H9 (cell line): ENCODE measurements at regions not wholly inside any gene's neighbourhood (a gene's known extent, or its start where the extent isn't known, plus 50 kb on each side); places are given as distances from the start of the nearest gene placed in this dataset.
"Not testable (repeated sequence)": the region's sequence is repeated elsewhere in the genome, so short reads cannot be mapped to it uniquely, and the experiment has no call there.

Experiments
- DNase-seq: peaks from one replicate; pipeline ENCODE4 v3.0.0-alpha.2; 2017
- H2AFZ ChIP-seq: one replicate; pipeline ENCODE4 v1.6.1; 2013; ENCODE audit warnings: mild to moderate bottlenecking, low read length, control low read depth, moderate library complexity
- H2AK5ac ChIP-seq: 2 replicates; pipeline ENCODE4 v1.6.1; 2013; ENCODE audit warnings: low read length, control low read depth, mixed read lengths; ENCODE audit not compliant: insufficient read length
- H2BK120ac ChIP-seq: one replicate; pipeline ENCODE4 v1.6.1; 2013; ENCODE audit warnings: low read depth, mild to moderate bottlenecking, low read length, control low read depth, inconsistent platforms; ENCODE audit not compliant: poor library complexity, severe bottlenecking
- H2BK12ac ChIP-seq: 2 replicates; pipeline ENCODE4 v1.6.1; 2013; ENCODE audit warnings: low read length, control low read depth, mixed read lengths, low read depth; ENCODE audit not compliant: insufficient read length
- H2BK15ac ChIP-seq: 2 replicates; pipeline ENCODE4 v1.6.1; 2013; ENCODE audit warnings: low read depth, low read length, control low read depth
- H2BK20ac ChIP-seq: one replicate; pipeline ENCODE4 v1.6.1; 2013; ENCODE audit warnings: low read depth, mild to moderate bottlenecking, low read length, control low read depth, inconsistent platforms; ENCODE audit not compliant: poor library complexity, severe bottlenecking
- H2BK5ac ChIP-seq: 2 replicates; pipeline ENCODE4 v1.6.1; 2013; ENCODE audit warnings: low read length, control low read depth, mixed read lengths; ENCODE audit not compliant: insufficient read length
- H3K14ac ChIP-seq: 2 replicates; pipeline ENCODE4 v1.6.1; 2013; ENCODE audit warnings: low read length, control low read depth; ENCODE audit not compliant: insufficient read depth
- H3K18ac ChIP-seq: 2 replicates; pipeline ENCODE4 v1.6.1; 2013; ENCODE audit warnings: low read depth, mild to moderate bottlenecking, mixed read lengths, low read length, control low read depth; ENCODE audit not compliant: insufficient read length
- H3K23ac ChIP-seq: 2 replicates; pipeline ENCODE4 v1.6.1; 2013; ENCODE audit warnings: low read length, control low read depth, mixed read lengths, low read depth; ENCODE audit not compliant: insufficient read length
- H3K23me2 ChIP-seq: 2 replicates; pipeline ENCODE4 v1.6.1; 2013; ENCODE audit warnings: low read depth, mild to moderate bottlenecking, mixed read lengths, low read length, control low read depth; ENCODE audit not compliant: insufficient read length, poor library complexity, severe bottlenecking
- H3K27ac ChIP-seq: 2 replicates; pipeline ENCODE4 v1.5.1; 2013; ENCODE audit warnings: low read length, control low read depth, mixed read lengths, low read depth; ENCODE audit not compliant: insufficient read length
- H3K27me3 ChIP-seq: 2 replicates; pipeline ENCODE4 v1.6.1; 2013; ENCODE audit warnings: low read length, control low read depth, inconsistent platforms; ENCODE audit not compliant: insufficient read depth
- H3K4ac ChIP-seq: 2 replicates; pipeline ENCODE4 v1.6.1; 2013; ENCODE audit warnings: low read depth, mild to moderate bottlenecking, control low read depth, inconsistent platforms, low read length, moderate library complexity
- H3K4me1 ChIP-seq: 2 replicates; pipeline ENCODE4 v1.6.1; 2013; ENCODE audit warnings: low read length, control low read depth, inconsistent platforms; ENCODE audit not compliant: insufficient read depth
- H3K4me2 ChIP-seq: 2 replicates; pipeline ENCODE4 v1.6.1; 2013; ENCODE audit warnings: low read length, control low read depth, mixed read lengths; ENCODE audit not compliant: insufficient read length, insufficient read depth
- H3K56ac ChIP-seq: 2 replicates; pipeline ENCODE4 v1.6.1; 2013; ENCODE audit warnings: low read depth, mild to moderate bottlenecking, mixed read lengths, low read length, control low read depth; ENCODE audit not compliant: insufficient read length
- H3K79me1 ChIP-seq: 2 replicates; pipeline ENCODE4 v1.6.1; 2013; ENCODE audit warnings: low read depth, mild to moderate bottlenecking, moderate library complexity, low read length, control low read depth, inconsistent platforms; ENCODE audit not compliant: insufficient read depth, poor library complexity, severe bottlenecking
- H3K79me2 ChIP-seq: 2 replicates; pipeline ENCODE4 v1.6.1; 2013; ENCODE audit warnings: low read length, control low read depth, inconsistent platforms; ENCODE audit not compliant: insufficient read depth
- H3K9ac ChIP-seq: 2 replicates; pipeline ENCODE4 v1.6.1; 2013; ENCODE audit warnings: low read length, control low read depth, mixed read lengths; ENCODE audit not compliant: insufficient read length; ENCODE audit errors: extremely low read depth
- H3K9me3 ChIP-seq: one replicate; pipeline ENCODE4 v1.6.1; 2013; ENCODE audit warnings: low read depth, low read length, inconsistent platforms; ENCODE audit not compliant: control insufficient read depth
- H3T11ph ChIP-seq: one replicate; pipeline ENCODE4 v1.6.1; 2013; ENCODE audit warnings: mild to moderate bottlenecking, low read length, control low read depth, inconsistent platforms
- H4K20me1 ChIP-seq: one replicate; pipeline ENCODE4 v1.6.1; 2013; ENCODE audit not compliant: control insufficient read depth, insufficient read length, insufficient read depth
- H4K5ac ChIP-seq: 2 replicates; pipeline ENCODE4 v1.6.1; 2013; ENCODE audit warnings: low read depth, mild to moderate bottlenecking, mixed read lengths, low read length, control low read depth; ENCODE audit not compliant: insufficient read length
- H4K8ac ChIP-seq: replicated peaks from 2 replicates; pipeline ENCODE4 v1.6.1; 2013; ENCODE audit warnings: low read length, control low read depth, mixed read lengths, low read depth; ENCODE audit not compliant: insufficient read length
- H4K91ac ChIP-seq: 2 replicates; pipeline ENCODE4 v1.6.1; 2013; ENCODE audit warnings: low read depth, mild to moderate bottlenecking, moderate library complexity, mixed read lengths, low read length, control low read depth; ENCODE audit not compliant: insufficient read length
- H3K27ac Mint-ChIP-seq, 3 experiments: 2 replicates in 2 of 3; 3 replicates in 1 of 3; pipeline ENCODE4 v1.8.0; 2020 to 2021; ENCODE audit warnings: mixed read lengths in 3 of 3, mild to moderate bottlenecking in 1 of 3, moderate library complexity in 1 of 3
- H3K27me3 Mint-ChIP-seq: 2 replicates; pipeline ENCODE4 v1.8.0; 2021; ENCODE audit warnings: low read depth, mild to moderate bottlenecking, moderate library complexity, mixed read lengths
- H3K36me3 Mint-ChIP-seq, 3 experiments: 2 replicates in 2 of 3; 3 replicates in 1 of 3; pipeline ENCODE4 v1.8.0; 2020 to 2021; ENCODE audit warnings: low read depth in 3 of 3, mixed read lengths in 3 of 3; ENCODE audit not compliant: insufficient read depth in 1 of 3
- H3K4me1 Mint-ChIP-seq, 2 experiments: 2 replicates each; pipeline ENCODE4 v1.8.0; 2020; ENCODE audit warnings: mixed read lengths in 2 of 2
- H3K4me3 Mint-ChIP-seq, 2 experiments: 2 replicates in 1 of 2; 3 replicates in 1 of 2; pipeline ENCODE4 v1.8.0; 2020 to 2021; ENCODE audit warnings: mild to moderate bottlenecking in 2 of 2, mixed read lengths in 2 of 2, moderate library complexity in 1 of 2
- H3K9me3 Mint-ChIP-seq, 2 experiments: 2 replicates in 1 of 2; 3 replicates in 1 of 2; pipeline ENCODE4 v1.8.0; 2020; ENCODE audit warnings: mild to moderate bottlenecking in 2 of 2, mixed read lengths in 2 of 2, moderate library complexity in 1 of 2
- WGBS: extraction: QIAGEN DNeasy Blood & Tissue Kit; methylation state at CpG from one replicate; pipeline ENCODE4 v1.1.7; 2013; ENCODE audit warnings: missing lambda C conversion rate, low lambda C conversion rate, mixed read lengths; ENCODE audit not compliant: insufficient read length; ENCODE audit errors: extremely low coverage; 5-methylcytosine and 5-hydroxymethylcytosine counted together

- not testable (repeated sequence) for H4K20me1 ChIP-seq, H2BK12ac ChIP-seq, H3K27ac Mint-ChIP-seq, H3K9ac ChIP-seq, H3K79me1 ChIP-seq, H3K23ac ChIP-seq, H3K4ac ChIP-seq, H2BK120ac ChIP-seq, H3K4me3 Mint-ChIP-seq, H4K91ac ChIP-seq, H3K23me2 ChIP-seq, H3K4me2 ChIP-seq, H3K27ac ChIP-seq, H2BK5ac ChIP-seq, H3K4me1 Mint-ChIP-seq, H3K79me2 ChIP-seq, H3K56ac ChIP-seq, DNase-seq, H2BK15ac ChIP-seq, H2BK20ac ChIP-seq, H3K14ac ChIP-seq, H3K27me3 Mint-ChIP-seq, H4K5ac ChIP-seq, H2AFZ ChIP-seq, H3K4me1 ChIP-seq, H4K8ac ChIP-seq, H3K18ac ChIP-seq, H3T11ph ChIP-seq, H2AK5ac ChIP-seq, H3K27me3 ChIP-seq
- Mint-ChIP-seq H3K36me3 (peaks cover 12 to 16% (median 12%) of the 10 kb centered on the region in 3 experiments; a peak in 6 of 7 replicates), H3K9me3 (peaks cover 85 to 91% of the 10 kb centered on the region in 2 experiments)
- no CpG with 5 or more reads among the region's 10 CpGs for WGBS
- peaks cover 73% of the 10 kb centered on the region for H3K9me3 ChIP-seq
Measured at GRCh38 chr1:143709606-143710259, 262.1 kb downstream of the FAM72C start.

- H3K79me1 ChIP-seq, H4K91ac ChIP-seq, H3K27ac ChIP-seq, H3K4ac ChIP-seq, H3K27me3 ChIP-seq, H3K79me2 ChIP-seq, H3K23ac ChIP-seq, H3K23me2 ChIP-seq, H3K9ac ChIP-seq, H2BK15ac ChIP-seq, H2BK5ac ChIP-seq, H3K56ac ChIP-seq, H4K5ac ChIP-seq, H3K18ac ChIP-seq, H2AK5ac ChIP-seq, H3K27ac Mint-ChIP-seq, H2BK12ac ChIP-seq, H4K20me1 ChIP-seq, H3T11ph ChIP-seq, H3K4me1 Mint-ChIP-seq, H4K8ac ChIP-seq, H2BK20ac ChIP-seq, H3K4me1 ChIP-seq, H2BK120ac ChIP-seq, DNase-seq, H3K4me3 Mint-ChIP-seq, H3K14ac ChIP-seq, H3K27me3 Mint-ChIP-seq, H2AFZ ChIP-seq, H3K4me2 ChIP-seq: not testable (repeated sequence)
- Mint-ChIP-seq H3K36me3 (peaks cover 12 to 28% (median 14%) of the 10 kb centered on the region in 3 experiments; a peak in 6 of 7 replicates), H3K9me3 (peaks cover 80% of the 10 kb centered on the region in 2 experiments)
- no CpG with 5 or more reads among the region's 27 CpGs for WGBS
- H3K9me3 ChIP-seq = peaks cover 55% of the 10 kb centered on the region
Measured at GRCh38 chr1:143702739-143703138, 269.0 kb downstream of the FAM72C start.
